Thyroid gland (tissue), 4 donors: ENCODE measurements at regions not wholly inside any gene's neighbourhood (a gene's known extent, or its start where the extent isn't known, plus 50 kb on each side); places are given as distances from the start of the nearest gene placed in this dataset.
A peak's percentile ranks its signal among the peaks of the same experiment; 100 is the strongest.

Experiments
- DNase-seq, 2 donors: peaks; one replicate each; pipeline ENCODE4 v3.0.0-alpha.2; 2019
- H3K27ac ChIP-seq, 3 donors: fragments of 200-600 bp; sonication (generic); 1 replicate in 2 of 3; 2 replicates in 1 of 3; pipeline ENCODE4 v1.5.1; 2016 to 2019; ENCODE audit warnings: mild to moderate bottlenecking in 1 of 3, moderate library complexity in 1 of 3
- H3K27me3 ChIP-seq: fragments of 200-600 bp; sonication (generic); one replicate; pipeline ENCODE4 v1.5.1; 2019
- H3K36me3 ChIP-seq, 2 donors: fragments of 200-600 bp; sonication (generic); one replicate each; pipeline ENCODE4 v1.5.1; 2016 to 2019
- H3K4me1 ChIP-seq, 2 donors: fragments of 200-600 bp; sonication (generic); one replicate each; pipeline ENCODE4 v1.5.1; 2017 to 2019
- H3K4me3 ChIP-seq, 3 donors: fragments of 200-600 bp; sonication (generic); replicated peaks in 1 of 3; 1 replicate in 2 of 3; 2 replicates in 1 of 3; pipeline ENCODE4 v1.5.1; 2016; ENCODE audit warnings: mild to moderate bottlenecking in 1 of 3
- H3K9me3 ChIP-seq: fragments of 200-600 bp; sonication (generic); one replicate; pipeline ENCODE4 v1.5.1; 2017
- CTCF ChIP-seq, 6 experiments: fragments of 200-600 bp in 3 of 6; fragments of 450-650 bp in 3 of 6; sonication (generic) in 3 of 6; IDR thresholded peaks; one replicate each; pipeline ENCODE4 v1.5.1; 2016 to 2019; ENCODE audit warnings: antibody characterized with exemption in 6 of 6, mild to moderate bottlenecking in 2 of 6, inconsistent platforms in 1 of 6, moderate library complexity in 1 of 6
- POLR2A ChIP-seq, 2 donors: fragments of 450-650 bp; IDR thresholded peaks; one replicate each; pipeline ENCODE4 v1.6.1; 2017; ENCODE audit warnings: antibody characterized with exemption in 2 of 2, mild to moderate bottlenecking in 2 of 2, moderate library complexity in 1 of 2
- WGBS, 2 donors: methylation state at CpG; one replicate each; pipeline ENCODE4 v1.1.5; 2017; 5-methylcytosine and 5-hydroxymethylcytosine counted together
- intact Hi-C: fragments of 100-400 bp; cut with DNase I; formaldehyde crosslinking; loops from one replicate; pipeline ENCODE4 v1.15.1; 2023

- Histone ChIP-seq H3K27me3 (no peaks in the 10 kb centered on the region), H3K4me1 (no peaks in the 10 kb centered on the region), H3K4me3 (no peak overlapping the region), H3K27ac (no peak overlapping the region), H3K36me3 (no peaks in the 10 kb centered on the region), H3K9me3 (no peaks in the 10 kb centered on the region)
- intact Hi-C loops, result no loop called here
- peak; percentile 2 to 9 for DNase-seq
- WGBS, 2 donors, result 0 to 18% methylated on average over 2 to 5 of the region's 6 CpGs
- no peak for TF ChIP-seq CTCF (IDR thresholded peaks at IDR 0.05)
- no peak for TF ChIP-seq POLR2A (IDR thresholded peaks at IDR 0.05)
These were observed 149.4 kb upstream of the SLC6A11 start for GRCh38 chr3:10666621-10667020.

- no peaks in the 10 kb centered on the region for H3K27me3 ChIP-seq
- WGBS, 2 donors, result 73 to 80% methylated on average over 8 of the region's 8 CpGs
- DNase-seq, result no peak
- H3K36me3 ChIP-seq, result no peaks in the 10 kb centered on the region
- H3K9me3 ChIP-seq, result no peaks in the 10 kb centered on the region
- intact Hi-C loops, result no loop called here
- no peaks in the 10 kb centered on the region for H3K4me1 ChIP-seq
- TF ChIP-seq POLR2A (IDR thresholded peaks at IDR 0.05) (no peak), CTCF (IDR thresholded peaks at IDR 0.05) (no peak)
- H3K4me3 ChIP-seq, result no peak overlapping the region
- no peak overlapping the region for H3K27ac ChIP-seq
These were observed 148.8 kb upstream of the SLC6A11 start for GRCh38 chr3:10667269-10667668.

GRCh38 chr3:10667901-10668476 is 148.0 kb upstream of the SLC6A11 start:
- TF ChIP-seq CTCF (IDR thresholded peaks at IDR 0.05), result no peak
- TF ChIP-seq POLR2A (IDR thresholded peaks at IDR 0.05), result no peak
- Histone ChIP-seq H3K4me3 (no peak overlapping the region), H3K36me3 (no peaks in the 10 kb centered on the region), H3K27ac (no peak overlapping the region), H3K9me3 (no peaks in the 10 kb centered on the region), H3K27me3 (no peaks in the 10 kb centered on the region), H3K4me1 (no peaks in the 10 kb centered on the region)
- WGBS, 2 donors, result 73 to 75% methylated on average over 14 of the region's 14 CpGs
- no peak for DNase-seq
- intact Hi-C loops, result no loop called here

- no peak for DNase-seq
- no peak for TF ChIP-seq POLR2A (IDR thresholded peaks at IDR 0.05)
- TF ChIP-seq CTCF (IDR thresholded peaks at IDR 0.05), result no peak
- intact Hi-C loops, result no loop called here
- H3K36me3 ChIP-seq, result no peaks in the 10 kb centered on the region
- no peaks in the 10 kb centered on the region for H3K27me3 ChIP-seq
- H3K27ac ChIP-seq, result no peak overlapping the region
- no peaks in the 10 kb centered on the region for H3K4me1 ChIP-seq
- H3K4me3 ChIP-seq, result no peak overlapping the region
- no peaks in the 10 kb centered on the region for H3K9me3 ChIP-seq
- WGBS, 2 donors, result 81 to 85% methylated on average over 6 of the region's 6 CpGs
These were observed 146.5 kb upstream of the SLC6A11 start for GRCh38 chr3:10669490-10670048.

GRCh38 chr3:10672422-10672821 is 143.6 kb upstream of the SLC6A11 start:
- Histone ChIP-seq H3K27ac (no peak overlapping the region), H3K36me3 (no peaks in the 10 kb centered on the region), H3K27me3 (no peaks in the 10 kb centered on the region), H3K9me3 (no peaks in the 10 kb centered on the region), H3K4me1 (no peaks in the 10 kb centered on the region), H3K4me3 (no peak overlapping the region)
- DNase-seq, result no peak
- WGBS, 2 donors, result 55 to 61% methylated on average over 5 of the region's 5 CpGs
- TF ChIP-seq CTCF (IDR thresholded peaks at IDR 0.05), result no peak
- TF ChIP-seq POLR2A (IDR thresholded peaks at IDR 0.05), result no peak
- intact Hi-C loops, result no loop called here
